PC-9 (cell line): ENCODE measurements at regions not wholly inside any gene's neighbourhood (a gene's known extent, or its start where the extent isn't known, plus 50 kb on each side); places are given as distances from the start of the nearest gene placed in this dataset.

Experiments used
- EZH2 ChIP-seq: fragments of 200-600 bp; sonication (generic); IDR thresholded peaks from 2 replicates; pipeline ENCODE4 v1.8.0; 2017; ENCODE audit warnings: antibody characterized with exemption, low read depth
- TF ChIP-seq, protein P1 (sequence below): fragments of 200-600 bp; sonication (generic); conservative IDR thresholded peaks from 2 replicates; pipeline ENCODE4 v1.6.1; 2017; ENCODE audit warnings: mixed run types, antibody characterized with exemption, mild to moderate bottlenecking, moderate library complexity

DNA sequence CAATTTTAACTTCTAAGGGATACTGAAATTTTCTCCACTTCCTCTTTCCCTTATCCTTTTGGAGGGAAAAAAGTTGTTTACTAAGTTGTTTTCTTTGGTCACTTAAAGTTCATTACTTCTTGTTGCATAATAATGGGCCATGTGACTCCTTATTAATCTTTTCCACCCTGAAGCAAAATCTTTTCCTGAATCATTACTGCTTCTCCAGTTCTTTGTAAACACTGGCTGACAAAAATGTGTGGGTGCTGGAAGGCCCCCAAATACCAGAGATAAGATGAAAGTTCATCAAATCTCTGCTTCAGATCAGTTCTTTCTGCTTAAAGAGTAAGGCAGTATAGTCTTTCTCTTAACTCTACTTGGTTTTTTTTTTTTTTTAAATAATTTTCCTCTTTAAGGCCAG, 108.9 kb upstream of the NHS start:
- TF ChIP-seq, protein P1, sequence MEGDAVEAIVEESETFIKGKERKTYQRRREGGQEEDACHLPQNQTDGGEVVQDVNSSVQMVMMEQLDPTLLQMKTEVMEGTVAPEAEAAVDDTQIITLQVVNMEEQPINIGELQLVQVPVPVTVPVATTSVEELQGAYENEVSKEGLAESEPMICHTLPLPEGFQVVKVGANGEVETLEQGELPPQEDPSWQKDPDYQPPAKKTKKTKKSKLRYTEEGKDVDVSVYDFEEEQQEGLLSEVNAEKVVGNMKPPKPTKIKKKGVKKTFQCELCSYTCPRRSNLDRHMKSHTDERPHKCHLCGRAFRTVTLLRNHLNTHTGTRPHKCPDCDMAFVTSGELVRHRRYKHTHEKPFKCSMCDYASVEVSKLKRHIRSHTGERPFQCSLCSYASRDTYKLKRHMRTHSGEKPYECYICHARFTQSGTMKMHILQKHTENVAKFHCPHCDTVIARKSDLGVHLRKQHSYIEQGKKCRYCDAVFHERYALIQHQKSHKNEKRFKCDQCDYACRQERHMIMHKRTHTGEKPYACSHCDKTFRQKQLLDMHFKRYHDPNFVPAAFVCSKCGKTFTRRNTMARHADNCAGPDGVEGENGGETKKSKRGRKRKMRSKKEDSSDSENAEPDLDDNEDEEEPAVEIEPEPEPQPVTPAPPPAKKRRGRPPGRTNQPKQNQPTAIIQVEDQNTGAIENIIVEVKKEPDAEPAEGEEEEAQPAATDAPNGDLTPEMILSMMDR, result no peak
- TF ChIP-seq EZH2, result no peak
